Heart left ventricle (tissue), 13 donors: ENCODE measurements at regions not wholly inside any gene's neighbourhood (a gene's known extent, or its start where the extent isn't known, plus 50 kb on each side); places are given as distances from the start of the nearest gene placed in this dataset.

Experiments
- CTCF ChIP-seq, 12 donors: fragments of 200-600 bp; sonication (generic) in 4 of 12; IDR thresholded peaks; one replicate each; pipeline versions ENCODE4 v1.5.0 to v1.8.0; 2018 to 2022; ENCODE audit warnings: antibody characterized with exemption in 12 of 12, mild to moderate bottlenecking in 5 of 12
- POLR2A ChIP-seq, 2 donors: fragments of 450-650 bp; IDR thresholded peaks; one replicate each; pipeline ENCODE4 v1.6.1; 2017; ENCODE audit warnings: antibody characterized with exemption in 2 of 2, mild to moderate bottlenecking in 2 of 2, moderate library complexity in 2 of 2
- donor health status: ischemic (EF 13 %, LVEDD 7.1; RV severe dilation, severe dysfunction).
- donor health status: DM: no; HTN: yes; CAD: no.
- donor health status: DM: no; HTN: no; CAD: no.
- donor health status: ischemic (EF 25% LVEDD 6.9; RV normal size, moderate dysfunction).
- donor health status: ischemic (EF 25% LVEDD 5.7; RV mildly dilated, moderate dysfunction).
- donor health status: ischemic (EF 35%, LVEDD 5.7; RV mildly dilated, moderate dysfunction).
- donor health status: nonischemic (EF 11% LVEDD 7.7; RV severe dilation, severe dysfunction).
- donor health status: DM: yes; HTN: yes; CAD: no.
- donor health status: PGD.
- donor health status: ischemic (EF 29% LVEDD 5.4; RV normal size, mild dysfunction).
- donor health status: nonischemic (EF 23%, LVEDD 6.1; RV moderate dilation, normal function).

- TF ChIP-seq CTCF (IDR thresholded peaks at IDR 0.05): no peak
- no peak for TF ChIP-seq POLR2A (IDR thresholded peaks at IDR 0.05)
These were observed 237.0 kb upstream of the TSHZ3 start for GRCh38 chr19:31586282-31586681.
